ENCODE measurements at regions not wholly inside any gene's neighbourhood (a gene's known extent, or its start where the extent isn't known, plus 50 kb on each side); places are given as distances from the start of the nearest gene placed in this dataset.

DNA sequence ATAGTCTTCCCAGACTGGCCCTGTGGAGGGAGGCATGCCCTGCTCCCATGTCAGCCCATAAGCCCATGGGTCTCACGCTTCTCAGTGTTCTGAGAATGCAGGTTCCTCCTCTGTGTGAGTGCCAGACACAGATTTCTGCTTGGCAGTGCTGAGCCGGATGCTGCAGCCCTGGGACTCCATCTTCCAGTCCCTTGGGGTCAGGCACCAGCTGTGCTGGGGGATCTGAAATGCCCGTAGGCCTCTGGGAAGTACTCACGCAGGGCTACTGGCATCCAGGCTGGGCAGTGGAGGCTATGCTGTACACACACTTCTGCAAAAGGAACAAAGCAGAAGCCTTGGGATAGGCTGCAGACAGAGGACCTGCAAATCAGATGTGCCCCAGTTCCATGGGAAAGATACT, 1944.6 kb downstream of the EFNA5 start:
- Histone ChIP-seq H3K27me3 (no peaks in the 10 kb centered on the region), H3K4me1 (peaks cover 0 to 4% (median 0%) of the 10 kb centered on the region in 4 donors), H3K36me3 (no peaks in the 10 kb centered on the region), H3K4me3 (no peak overlapping the region), H3K9me3 (no peaks in the 10 kb centered on the region), H3K27ac (no peak overlapping the region)
- 89 to 90% methylated on average over 4 of the region's 4 CpGs for WGBS, 2 donors
- TF ChIP-seq POLR2AphosphoS5 (IDR thresholded peaks at IDR 0.05) (no peak), EP300 (IDR thresholded peaks at IDR 0.05) (no peak), POLR2A (IDR thresholded peaks at IDR 0.05) (no peak)
- TF ChIP-seq, protein P1, sequence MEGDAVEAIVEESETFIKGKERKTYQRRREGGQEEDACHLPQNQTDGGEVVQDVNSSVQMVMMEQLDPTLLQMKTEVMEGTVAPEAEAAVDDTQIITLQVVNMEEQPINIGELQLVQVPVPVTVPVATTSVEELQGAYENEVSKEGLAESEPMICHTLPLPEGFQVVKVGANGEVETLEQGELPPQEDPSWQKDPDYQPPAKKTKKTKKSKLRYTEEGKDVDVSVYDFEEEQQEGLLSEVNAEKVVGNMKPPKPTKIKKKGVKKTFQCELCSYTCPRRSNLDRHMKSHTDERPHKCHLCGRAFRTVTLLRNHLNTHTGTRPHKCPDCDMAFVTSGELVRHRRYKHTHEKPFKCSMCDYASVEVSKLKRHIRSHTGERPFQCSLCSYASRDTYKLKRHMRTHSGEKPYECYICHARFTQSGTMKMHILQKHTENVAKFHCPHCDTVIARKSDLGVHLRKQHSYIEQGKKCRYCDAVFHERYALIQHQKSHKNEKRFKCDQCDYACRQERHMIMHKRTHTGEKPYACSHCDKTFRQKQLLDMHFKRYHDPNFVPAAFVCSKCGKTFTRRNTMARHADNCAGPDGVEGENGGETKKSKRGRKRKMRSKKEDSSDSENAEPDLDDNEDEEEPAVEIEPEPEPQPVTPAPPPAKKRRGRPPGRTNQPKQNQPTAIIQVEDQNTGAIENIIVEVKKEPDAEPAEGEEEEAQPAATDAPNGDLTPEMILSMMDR (IDR thresholded peaks at IDR 0.05): no peak
- DNase-seq: no peak
- intact Hi-C loops (cut with DNase I): no loop called here

DNA sequence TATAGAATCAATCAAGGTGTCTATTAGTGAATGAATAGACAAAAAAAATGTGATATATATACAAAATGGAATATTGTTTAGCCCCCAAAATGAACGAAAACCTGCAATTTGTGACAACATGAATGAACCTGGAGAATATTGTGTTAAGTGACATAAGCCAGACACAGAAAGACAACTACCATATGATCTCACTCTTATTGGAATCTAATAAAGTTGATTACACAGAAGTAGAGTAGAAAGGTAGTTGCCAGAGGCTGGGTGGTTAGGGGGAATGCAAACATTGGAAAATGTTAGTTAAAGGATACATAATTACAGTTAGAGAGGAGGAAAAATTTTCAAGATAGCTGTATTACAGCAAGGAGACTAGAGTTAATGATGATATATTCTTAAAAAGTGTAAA, 1962.3 kb downstream of the EFNA5 start:
- no peaks in the 10 kb centered on the region for H3K9me3 ChIP-seq
- no peaks in the 10 kb centered on the region for H3K36me3 ChIP-seq
- TF ChIP-seq POLR2AphosphoS5 (IDR thresholded peaks at IDR 0.05): no peak
- no peak for TF ChIP-seq EP300 (IDR thresholded peaks at IDR 0.05)
- TF ChIP-seq POLR2A (IDR thresholded peaks at IDR 0.05): no peak
- TF ChIP-seq, protein P1 (IDR thresholded peaks at IDR 0.05): no peak
- DNase-seq: no peak
- H3K27ac ChIP-seq: no peak overlapping the region
- H3K4me3 ChIP-seq: no peak overlapping the region
- H3K27me3 ChIP-seq: no peaks in the 10 kb centered on the region
- intact Hi-C loops (cut with DNase I): no loop called here
- 71 to 80% methylated on average over 1 of the region's 1 CpG for WGBS, 2 donors
- H3K4me1 ChIP-seq: no peaks in the 10 kb centered on the region

DNA sequence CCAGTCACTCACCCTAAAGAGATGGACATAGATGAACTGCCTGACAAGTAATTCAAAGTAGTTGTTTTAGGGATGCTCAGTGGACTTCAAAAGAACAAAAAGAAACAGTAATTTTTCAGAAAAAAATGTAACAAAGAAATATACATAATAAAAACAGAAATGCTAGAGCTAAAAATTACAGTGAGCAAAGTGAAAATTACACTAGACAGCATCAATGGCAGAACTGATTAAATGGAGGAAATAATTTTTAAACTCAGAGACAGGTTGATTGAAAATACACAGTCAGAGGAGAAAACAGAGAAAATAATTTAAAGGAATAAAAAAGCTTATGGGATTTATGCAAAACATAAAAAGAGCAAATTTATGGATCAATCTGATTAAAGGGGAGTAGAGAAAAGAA, 1968.4 kb downstream of the EFNA5 start:
- no peak overlapping the region for H3K27ac ChIP-seq
- no peaks in the 10 kb centered on the region for H3K4me1 ChIP-seq
- no peaks in the 10 kb centered on the region for H3K27me3 ChIP-seq
- no peak for DNase-seq
- H3K4me3 ChIP-seq: no peak overlapping the region
- intact Hi-C loops (cut with DNase I): no loop called here
- no peaks in the 10 kb centered on the region for H3K36me3 ChIP-seq
- peaks cover 0 to 8% (median 3%) of the 10 kb centered on the region in 4 donors for H3K9me3 ChIP-seq
- TF ChIP-seq POLR2AphosphoS5 (IDR thresholded peaks at IDR 0.05): no peak
- TF ChIP-seq EP300 (IDR thresholded peaks at IDR 0.05): no peak
- TF ChIP-seq, protein P1 (IDR thresholded peaks at IDR 0.05): no peak
- no peak for TF ChIP-seq POLR2A (IDR thresholded peaks at IDR 0.05)

DNA sequence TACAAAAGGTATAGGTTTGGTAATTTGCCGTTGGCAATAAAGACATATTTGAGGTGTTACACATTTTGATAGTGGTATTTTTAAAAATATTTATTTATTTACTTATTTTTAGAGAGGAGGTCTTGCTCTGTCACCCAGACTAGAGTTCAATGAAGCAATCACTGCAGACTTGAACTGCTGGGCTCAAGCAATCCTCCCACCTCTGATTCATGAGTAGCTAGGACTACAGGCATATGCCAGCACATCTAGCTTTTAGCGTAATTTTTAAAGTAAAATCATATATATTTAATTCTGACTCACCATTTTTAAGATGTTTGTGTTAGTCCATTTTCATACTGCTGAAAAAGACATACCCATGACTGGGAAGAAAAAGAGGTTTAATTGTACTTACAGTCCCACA, 1974.3 kb downstream of the EFNA5 start:
- no peak for TF ChIP-seq EP300 (IDR thresholded peaks at IDR 0.05)
- no peak for TF ChIP-seq POLR2A (IDR thresholded peaks at IDR 0.05)
- TF ChIP-seq POLR2AphosphoS5 (IDR thresholded peaks at IDR 0.05): no peak
- TF ChIP-seq, protein P1 (IDR thresholded peaks at IDR 0.05): no peak
- Histone ChIP-seq H3K27ac (no peak overlapping the region), H3K27me3 (no peaks in the 10 kb centered on the region), H3K4me1 (no peaks in the 10 kb centered on the region), H3K36me3 (no peaks in the 10 kb centered on the region), H3K9me3 (peaks cover 0 to 2% (median 0%) of the 10 kb centered on the region in 4 donors), H3K4me3 (no peak overlapping the region)
- WGBS, 2 donors: 90 to 95% methylated on average over 2 of the region's 2 CpGs
- no peak for DNase-seq
- intact Hi-C loops (cut with DNase I): no loop called here

DNA sequence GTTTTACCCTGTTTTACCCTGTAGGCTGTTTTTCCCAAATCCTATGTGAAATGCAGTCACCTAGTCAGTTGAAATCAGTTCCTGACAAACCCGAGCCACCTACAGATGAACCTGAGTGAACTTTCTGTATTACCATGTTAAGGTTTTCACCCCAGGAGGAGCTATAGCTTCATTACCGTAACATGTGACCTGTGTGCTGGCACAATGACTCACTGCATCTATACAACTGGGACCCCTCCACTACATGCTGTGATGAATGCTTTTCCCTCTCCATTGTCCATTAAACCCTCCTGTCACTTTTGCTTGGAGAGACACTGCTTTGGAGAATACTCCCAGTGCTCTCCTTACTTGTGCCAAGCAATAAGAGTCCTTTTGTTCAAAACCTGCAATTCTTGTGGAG, 1974.8 kb downstream of the EFNA5 start:
- DNase-seq: no peak
- Histone ChIP-seq H3K4me3 (no peak overlapping the region), H3K27ac (no peak overlapping the region), H3K27me3 (no peaks in the 10 kb centered on the region), H3K36me3 (no peaks in the 10 kb centered on the region), H3K9me3 (peaks cover 0 to 2% (median 0%) of the 10 kb centered on the region in 4 donors), H3K4me1 (no peaks in the 10 kb centered on the region)
- TF ChIP-seq POLR2A (IDR thresholded peaks at IDR 0.05) (no peak), EP300 (IDR thresholded peaks at IDR 0.05) (no peak), POLR2AphosphoS5 (IDR thresholded peaks at IDR 0.05) (no peak)
- TF ChIP-seq, protein P1 (IDR thresholded peaks at IDR 0.05): no peak
- intact Hi-C loops (cut with DNase I): no loop called here
- 89 to 90% methylated on average over 2 of the region's 2 CpGs for WGBS, 2 donors

All from sigmoid colon (tissue), 6 donors.